K562 (cell line): ENCODE measurements at regions not wholly inside any gene's neighbourhood (a gene's known extent, or its start where the extent isn't known, plus 50 kb on each side); places are given as distances from the start of the nearest gene placed in this dataset.

ENCODE experiments used
- ATF7 ChIP-seq: fragments of 450-650 bp; IDR thresholded peaks from 2 replicates; pipeline ENCODE4 v1.7.1; 2014; ENCODE audit warnings: mild to moderate bottlenecking, moderate library complexity
- CBX3 ChIP-seq, 2 experiments: IDR thresholded peaks; 1 replicate in 1 of 2; 2 replicates in 1 of 2; pipeline ENCODE4 v1.6.1; 2012; ENCODE audit warnings: inconsistent platforms in 2 of 2, low read length in 2 of 2, borderline replicate concordance in 1 of 2, control low read depth in 1 of 2
- CCNT2 ChIP-seq: IDR thresholded peaks from 2 replicates; pipeline ENCODE4 v1.6.1; 2011; ENCODE audit warnings: borderline replicate concordance, low read depth, mild to moderate bottlenecking, moderate library complexity, mixed read lengths, low read length; ENCODE audit not compliant: insufficient read length; ENCODE audit errors: extremely low read depth
- CXXC5 ChIP-seq: fragments of 250-450 bp; sonication (Bioruptor Pico); IDR thresholded peaks from 2 replicates; pipeline ENCODE4 v1.8.0; 2022; ENCODE audit warnings: inconsistent platforms, mild to moderate bottlenecking, moderate library complexity
- E2F3 ChIP-seq: fragments of 250-450 bp; sonication (Bioruptor Pico); IDR thresholded peaks from 2 replicates; pipeline ENCODE4 v1.4.0; 2020; ENCODE audit warnings: mild to moderate bottlenecking
- GATAD2B ChIP-seq: fragments of 450-650 bp; IDR thresholded peaks from 2 replicates; pipeline ENCODE4 v1.6.1; 2017; ENCODE audit warnings: mild to moderate bottlenecking, borderline replicate concordance
- HDAC1 ChIP-seq, 2 experiments: fragments of 450-650 bp; IDR thresholded peaks; 2 replicates each; pipeline ENCODE4 v1.6.1; 2016 to 2017; ENCODE audit warnings: inconsistent platforms in 1 of 2, mild to moderate bottlenecking in 1 of 2, moderate library complexity in 1 of 2
- HDAC2 ChIP-seq: fragments of 450-650 bp; IDR thresholded peaks from 2 replicates; pipeline ENCODE4 v1.6.1; 2016; ENCODE audit warnings: mild to moderate bottlenecking
- HNRNPUL1 ChIP-seq: fragments of 200-400 bp; formaldehyde crosslinking; IDR thresholded peaks from 2 replicates; pipeline ENCODE4 v1.6.1; 2017; ENCODE audit warnings: low read length
- KLF16 ChIP-seq: IDR thresholded peaks from 2 replicates; pipeline ENCODE4 v1.6.1; 2016; ENCODE audit warnings: antibody characterized with exemption
- NBN ChIP-seq: fragments of 450-650 bp; IDR thresholded peaks from 2 replicates; pipeline ENCODE4 v1.6.1; 2016; ENCODE audit warnings: low read depth, mild to moderate bottlenecking
- NONO ChIP-seq, 2 experiments: fragments of 200-400 bp in 1 of 2; fragments of 450-650 bp in 1 of 2; formaldehyde crosslinking in 1 of 2; IDR thresholded peaks; 2 replicates each; pipeline ENCODE4 v1.6.1; 2017; ENCODE audit warnings: low read depth in 2 of 2, mild to moderate bottlenecking in 2 of 2, moderate library complexity in 2 of 2, low read length in 1 of 2
- POLR2G ChIP-seq: fragments of 200-400 bp; formaldehyde crosslinking; IDR thresholded peaks from 2 replicates; pipeline ENCODE4 v1.6.1; 2017; ENCODE audit warnings: low read depth, mild to moderate bottlenecking, antibody characterized with exemption, low read length, moderate library complexity
- SMARCE1 ChIP-seq: fragments of 450-650 bp; IDR thresholded peaks from 2 replicates; pipeline ENCODE4 v1.7.1; 2016; ENCODE audit warnings: mild to moderate bottlenecking
- SMC3 ChIP-seq: conservative IDR thresholded peaks from 2 replicates; pipeline ENCODE4 v1.6.1; 2011; ENCODE audit warnings: low read depth, low read length, improper control_type of control experiment; ENCODE audit not compliant: insufficient read depth
- ZNF12 ChIP-seq: sonication (generic); formaldehyde crosslinking; IDR thresholded peaks from 2 replicates; pipeline ENCODE4 v1.4.0; 2020; ENCODE audit warnings: mild to moderate bottlenecking, missing genetic modification reagents
- ZNF133 ChIP-seq: fragments of 250-450 bp; sonication (Bioruptor Pico); IDR thresholded peaks from 2 replicates; pipeline ENCODE4 v1.4.0; 2020; ENCODE audit warnings: mild to moderate bottlenecking
- ZNF274 ChIP-seq: IDR thresholded peaks from 2 replicates; pipeline ENCODE4 v1.6.1; 2011; ENCODE audit warnings: low read depth, mild to moderate bottlenecking, low read length, moderate library complexity, borderline replicate concordance
- ZNF561 ChIP-seq: fragments of 450-650 bp; formaldehyde crosslinking; conservative IDR thresholded peaks from 2 replicates; pipeline ENCODE4 v1.4.0; 2020; ENCODE audit warnings: mild to moderate bottlenecking, moderate library complexity
- ZNF584 ChIP-seq: fragments of 200-800 bp; sonication (Bioruptor generic); IDR thresholded peaks from 2 replicates; pipeline ENCODE4 v1.6.1; 2016; ENCODE audit warnings: low read depth, mild to moderate bottlenecking, missing genetic modification characterization, missing compliant biosample characterization
- TF ChIP-seq, protein P1 (sequence below), 2 experiments: IDR thresholded peaks in 1 of 2; conservative IDR thresholded peaks in 1 of 2; 2 replicates each; pipeline ENCODE4 v1.6.1; 2016; ENCODE audit warnings: low read depth in 2 of 2, mild to moderate bottlenecking in 1 of 2, missing compliant biosample characterization in 1 of 2, missing genetic modification characterization in 1 of 2, moderate library complexity in 1 of 2
- TF ChIP-seq, protein P2 (sequence below), 2 experiments: fragments of 450-650 bp; conservative IDR thresholded peaks; 2 replicates each; pipeline ENCODE4 v1.6.1; 2017; ENCODE audit warnings: mild to moderate bottlenecking in 2 of 2, moderate library complexity in 2 of 2
- TF ChIP-seq, protein P3 (sequence below): fragments of 450-650 bp; IDR thresholded peaks from 2 replicates; pipeline ENCODE4 v1.6.1; 2016; ENCODE audit warnings: low read depth, mild to moderate bottlenecking, moderate library complexity
- TF ChIP-seq, protein P4 (sequence below): fragments of 450-650 bp; formaldehyde crosslinking; IDR thresholded peaks from 2 replicates; pipeline ENCODE4 v1.4.0; 2020; ENCODE audit warnings: mild to moderate bottlenecking

DNA sequence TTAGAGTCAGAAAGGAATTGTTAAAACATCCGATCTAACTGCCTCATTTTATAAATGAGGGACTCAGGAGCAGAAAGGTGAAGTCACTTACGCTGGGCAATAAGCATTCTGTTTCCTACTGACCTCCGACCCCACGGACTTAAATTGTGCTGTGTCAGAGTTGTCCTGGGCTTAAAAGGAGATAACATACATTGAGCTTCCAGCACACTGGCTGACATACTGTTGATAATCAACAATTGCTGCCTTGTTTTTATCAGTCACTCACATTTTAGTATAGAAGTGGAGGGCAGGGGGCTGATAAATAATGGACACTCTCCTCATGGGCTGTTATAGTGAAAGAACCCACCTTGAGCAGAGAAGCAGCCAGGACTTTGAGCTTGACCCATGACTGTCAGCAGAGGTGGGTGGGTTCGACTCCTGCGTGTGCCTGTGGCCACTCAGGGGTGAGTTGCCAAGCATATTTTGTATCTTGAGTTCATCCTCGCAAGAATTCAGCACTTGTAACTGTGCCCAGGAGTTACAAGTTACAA is 166.5 kb upstream of the JARID2 start (continued):
- peak; percentile 99 for TF ChIP-seq CCNT2
- peak; percentile 97 for TF ChIP-seq GATAD2B
- TF ChIP-seq, protein P1, sequence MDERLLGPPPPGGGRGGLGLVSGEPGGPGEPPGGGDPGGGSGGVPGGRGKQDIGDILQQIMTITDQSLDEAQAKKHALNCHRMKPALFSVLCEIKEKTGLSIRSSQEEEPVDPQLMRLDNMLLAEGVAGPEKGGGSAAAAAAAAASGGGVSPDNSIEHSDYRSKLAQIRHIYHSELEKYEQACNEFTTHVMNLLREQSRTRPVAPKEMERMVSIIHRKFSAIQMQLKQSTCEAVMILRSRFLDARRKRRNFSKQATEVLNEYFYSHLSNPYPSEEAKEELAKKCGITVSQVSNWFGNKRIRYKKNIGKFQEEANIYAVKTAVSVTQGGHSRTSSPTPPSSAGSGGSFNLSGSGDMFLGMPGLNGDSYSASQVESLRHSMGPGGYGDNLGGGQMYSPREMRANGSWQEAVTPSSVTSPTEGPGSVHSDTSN (CRISPR knock-in tag; IDR thresholded peaks at IDR 0.05; ENCODE audit: low read depth) = no peak
- TF ChIP-seq, protein P1 (tag; conservative IDR thresholded peaks at IDR 0.05; ENCODE audit: low read depth) = peak; percentile 79
- TF ChIP-seq CXXC5 (CRISPR knock-in tag) = peak; percentile 83
- no peak for TF ChIP-seq ZNF12
- TF ChIP-seq HDAC2 = peak; percentile 90
- TF ChIP-seq ZNF584 (CRISPR knock-in tag) = peak; percentile 69; the same call in 1 of the 2 replicates
- TF ChIP-seq ZNF274 = no peak
- TF ChIP-seq HDAC1 (IDR thresholded peaks at IDR 0.05) = peak in 1 of 2 experiments; percentile 93; a peak in 2 of 4 replicates
- TF ChIP-seq, protein P2, sequence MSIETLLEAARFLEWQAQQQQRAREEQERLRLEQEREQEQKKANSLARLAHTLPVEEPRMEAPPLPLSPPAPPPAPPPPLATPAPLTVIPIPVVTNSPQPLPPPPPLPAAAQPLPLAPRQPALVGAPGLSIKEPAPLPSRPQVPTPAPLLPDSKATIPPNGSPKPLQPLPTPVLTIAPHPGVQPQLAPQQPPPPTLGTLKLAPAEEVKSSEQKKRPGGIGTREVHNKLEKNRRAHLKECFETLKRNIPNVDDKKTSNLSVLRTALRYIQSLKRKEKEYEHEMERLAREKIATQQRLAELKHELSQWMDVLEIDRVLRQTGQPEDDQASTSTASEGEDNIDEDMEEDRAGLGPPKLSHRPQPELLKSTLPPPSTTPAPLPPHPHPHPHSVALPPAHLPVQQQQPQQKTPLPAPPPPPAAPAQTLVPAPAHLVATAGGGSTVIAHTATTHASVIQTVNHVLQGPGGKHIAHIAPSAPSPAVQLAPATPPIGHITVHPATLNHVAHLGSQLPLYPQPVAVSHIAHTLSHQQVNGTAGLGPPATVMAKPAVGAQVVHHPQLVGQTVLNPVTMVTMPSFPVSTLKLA (conservative IDR thresholded peaks at IDR 0.05) = peak; percentile 48 to 82; a peak in 3 of 4 replicates
- peak; percentile 92 for TF ChIP-seq KLF16
- TF ChIP-seq, protein P3, sequence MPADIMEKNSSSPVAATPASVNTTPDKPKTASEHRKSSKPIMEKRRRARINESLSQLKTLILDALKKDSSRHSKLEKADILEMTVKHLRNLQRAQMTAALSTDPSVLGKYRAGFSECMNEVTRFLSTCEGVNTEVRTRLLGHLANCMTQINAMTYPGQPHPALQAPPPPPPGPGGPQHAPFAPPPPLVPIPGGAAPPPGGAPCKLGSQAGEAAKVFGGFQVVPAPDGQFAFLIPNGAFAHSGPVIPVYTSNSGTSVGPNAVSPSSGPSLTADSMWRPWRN = peak; percentile 76
- 0 out of 2 replicates have a peak, but pooled peaks have one; percentile 11 for TF ChIP-seq SMC3
- TF ChIP-seq, protein P4, sequence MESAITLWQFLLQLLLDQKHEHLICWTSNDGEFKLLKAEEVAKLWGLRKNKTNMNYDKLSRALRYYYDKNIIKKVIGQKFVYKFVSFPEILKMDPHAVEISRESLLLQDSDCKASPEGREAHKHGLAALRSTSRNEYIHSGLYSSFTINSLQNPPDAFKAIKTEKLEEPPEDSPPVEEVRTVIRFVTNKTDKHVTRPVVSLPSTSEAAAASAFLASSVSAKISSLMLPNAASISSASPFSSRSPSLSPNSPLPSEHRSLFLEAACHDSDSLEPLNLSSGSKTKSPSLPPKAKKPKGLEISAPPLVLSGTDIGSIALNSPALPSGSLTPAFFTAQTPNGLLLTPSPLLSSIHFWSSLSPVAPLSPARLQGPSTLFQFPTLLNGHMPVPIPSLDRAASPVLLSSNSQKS (CRISPR knock-in tag) = no peak
- TF ChIP-seq HNRNPUL1 = peak; percentile 76; the same call in 1 of the 2 replicates
- peak; percentile 73 for TF ChIP-seq ATF7
- TF ChIP-seq NONO (IDR thresholded peaks at IDR 0.05; ENCODE audit: low read depth in 2 of 2, low read length in 1 of 2) = peak in 1 of 2 experiments; percentile 59; a peak in 1 of 4 replicates
- no peak for TF ChIP-seq E2F3
- TF ChIP-seq ZNF561 (CRISPR knock-in tag) = no peak
- peak; percentile 82 for TF ChIP-seq NBN
- TF ChIP-seq POLR2G = no peak
- TF ChIP-seq ZNF133 = no peak
- TF ChIP-seq SMARCE1 = peak; percentile 95
- TF ChIP-seq CBX3 (IDR thresholded peaks at IDR 0.05; ENCODE audit: borderline replicate concordance in 1 of 2, low read length in 2 of 2) = peak in 1 of 2 experiments; percentile 83; a peak in 2 of 3 replicates
